HUES48 (cell line): ENCODE measurements at regions not wholly inside any gene's neighbourhood (a gene's known extent, or its start where the extent isn't known, plus 50 kb on each side); places are given as distances from the start of the nearest gene placed in this dataset.
"Not testable (repeated sequence)": the region's sequence is repeated elsewhere in the genome, so short reads cannot be mapped to it uniquely, and the experiment has no call there.

Source experiments
- H3K27ac ChIP-seq: one replicate; pipeline ENCODE4 v1.7.0; 2013; ENCODE audit warnings: low read depth, low read length, inconsistent platforms
- H3K27me3 ChIP-seq: 2 replicates; pipeline ENCODE4 v1.6.1; 2013; ENCODE audit warnings: mild to moderate bottlenecking, low read length; ENCODE audit not compliant: control insufficient read depth, insufficient read depth
- H3K36me3 ChIP-seq: 2 replicates; pipeline ENCODE4 v1.6.1; 2013; ENCODE audit warnings: low read length; ENCODE audit not compliant: control insufficient read depth, insufficient read depth
- H3K4me1 ChIP-seq: 2 replicates; pipeline ENCODE4 v1.6.1; 2013; ENCODE audit warnings: mild to moderate bottlenecking, low read length; ENCODE audit not compliant: control insufficient read depth, insufficient read depth
- H3K4me3 ChIP-seq: 2 replicates; pipeline ENCODE4 v1.5.1; 2013; ENCODE audit warnings: mild to moderate bottlenecking, low read depth, low read length
- H3K9ac ChIP-seq: 2 replicates; pipeline ENCODE4 v1.6.1; 2013; ENCODE audit warnings: mild to moderate bottlenecking, low read depth, low read length, moderate library complexity
- H3K9me3 ChIP-seq: 2 replicates; pipeline ENCODE4 v1.6.1; 2013; ENCODE audit warnings: low read length; ENCODE audit not compliant: control insufficient read depth, insufficient read depth

- no peaks in the 10 kb centered on the region; the same call in 1 of the 2 replicates for H3K4me1 ChIP-seq
- no peak overlapping the region for H3K4me3 ChIP-seq
- no peaks in the 10 kb centered on the region for H3K9me3 ChIP-seq
- no peaks in the 10 kb centered on the region for H3K27me3 ChIP-seq
- H3K27ac ChIP-seq = no peak overlapping the region
- no peaks in the 10 kb centered on the region for H3K36me3 ChIP-seq
- H3K9ac ChIP-seq = no peak overlapping the region
These were observed 681.2 kb upstream of the NRP1 start for GRCh38 chr10:34015700-34016099.

GRCh38 chr10:34013235-34013634 lies 678.8 kb upstream of the NRP1 start:
- Histone ChIP-seq H3K4me1 (peaks cover 3% of the 10 kb centered on the region), H3K27ac (no peak overlapping the region), H3K36me3 (no peaks in the 10 kb centered on the region), H3K9me3 (no peaks in the 10 kb centered on the region), H3K4me3 (no peak overlapping the region), H3K27me3 (no peaks in the 10 kb centered on the region), H3K9ac (no peak overlapping the region)

- no peaks in the 10 kb centered on the region for H3K27me3 ChIP-seq
- H3K27ac ChIP-seq = no peak overlapping the region
- no peak overlapping the region for H3K4me3 ChIP-seq
- H3K9ac ChIP-seq = no peak overlapping the region
- H3K36me3 ChIP-seq = no peaks in the 10 kb centered on the region
- H3K4me1 ChIP-seq = peaks cover 3% of the 10 kb centered on the region; the same call in 1 of the 2 replicates
- H3K9me3 ChIP-seq = no peaks in the 10 kb centered on the region
These were observed 676.4 kb upstream of the NRP1 start for GRCh38 chr10:34010891-34011290.

- H3K27ac ChIP-seq, H3K4me3 ChIP-seq, H3K9ac ChIP-seq, H3K4me1 ChIP-seq, H3K36me3 ChIP-seq, H3K27me3 ChIP-seq, H3K9me3 ChIP-seq: not testable (repeated sequence)
These were observed 675.8 kb upstream of the NRP1 start for GRCh38 chr10:34010228-34010627.

- H3K4me3 ChIP-seq = no peak overlapping the region
These were observed 674.2 kb upstream of the NRP1 start for GRCh38 chr10:34008656-34009055.

GRCh38 chr10:34006471-34006870 lies 672.0 kb upstream of the NRP1 start:
- no peaks in the 10 kb centered on the region for H3K27me3 ChIP-seq
- no peak overlapping the region for H3K27ac ChIP-seq
- H3K9me3 ChIP-seq = no peaks in the 10 kb centered on the region
- no peak overlapping the region for H3K9ac ChIP-seq
- no peak overlapping the region for H3K4me3 ChIP-seq
- H3K36me3 ChIP-seq = no peaks in the 10 kb centered on the region
- peaks cover 3% of the 10 kb centered on the region; the same call in 1 of the 2 replicates for H3K4me1 ChIP-seq

More at GRCh38 chr10:34008656-34009055, 674.2 kb upstream of the NRP1 start:
- H3K9ac ChIP-seq = no peak overlapping the region
- no peaks in the 10 kb centered on the region for H3K27me3 ChIP-seq
- H3K4me1 ChIP-seq = peaks cover 3% of the 10 kb centered on the region; the same call in 1 of the 2 replicates
- no peak overlapping the region for H3K27ac ChIP-seq
- H3K9me3 ChIP-seq = no peaks in the 10 kb centered on the region
- H3K36me3 ChIP-seq = no peaks in the 10 kb centered on the region

GRCh38 chr10:34003561-34003960 lies 669.1 kb upstream of the NRP1 start:
- no peak overlapping the region for H3K27ac ChIP-seq
- H3K9me3 ChIP-seq = no peaks in the 10 kb centered on the region
- no peaks in the 10 kb centered on the region for H3K36me3 ChIP-seq
- H3K27me3 ChIP-seq = no peaks in the 10 kb centered on the region
- no peak overlapping the region for H3K4me3 ChIP-seq
- H3K4me1 ChIP-seq = no peaks in the 10 kb centered on the region
- no peak overlapping the region for H3K9ac ChIP-seq

GRCh38 chr10:34002896-34003295 lies 668.4 kb upstream of the NRP1 start:
- H3K27me3 ChIP-seq = no peaks in the 10 kb centered on the region
- no peaks in the 10 kb centered on the region for H3K9me3 ChIP-seq
- H3K4me1 ChIP-seq = no peaks in the 10 kb centered on the region
- H3K9ac ChIP-seq = no peak overlapping the region
- H3K36me3 ChIP-seq = no peaks in the 10 kb centered on the region
- no peak overlapping the region for H3K27ac ChIP-seq
- no peak overlapping the region for H3K4me3 ChIP-seq

- no peak overlapping the region for H3K27ac ChIP-seq
- H3K4me1 ChIP-seq = no peaks in the 10 kb centered on the region
- no peaks in the 10 kb centered on the region for H3K36me3 ChIP-seq
- H3K9me3 ChIP-seq = no peaks in the 10 kb centered on the region
- H3K4me3 ChIP-seq = no peak overlapping the region
- H3K9ac ChIP-seq = no peak overlapping the region
- H3K27me3 ChIP-seq = no peaks in the 10 kb centered on the region
These were observed 667.4 kb upstream of the NRP1 start for GRCh38 chr10:34001831-34002230.

- no peak overlapping the region for H3K27ac ChIP-seq
- no peak overlapping the region for H3K9ac ChIP-seq
These were observed 666.7 kb upstream of the NRP1 start for GRCh38 chr10:34001087-34001580.

GRCh38 chr10:33993917-33994316 lies 659.5 kb upstream of the NRP1 start:
- H3K27me3 ChIP-seq = no peaks in the 10 kb centered on the region
- no peaks in the 10 kb centered on the region for H3K36me3 ChIP-seq
- no peaks in the 10 kb centered on the region for H3K4me1 ChIP-seq
- no peak overlapping the region for H3K9ac ChIP-seq
- H3K4me3 ChIP-seq = no peak overlapping the region
- no peaks in the 10 kb centered on the region for H3K9me3 ChIP-seq
- no peak overlapping the region for H3K27ac ChIP-seq

More at GRCh38 chr10:34001087-34001580, 666.7 kb upstream of the NRP1 start:
- Histone ChIP-seq H3K9me3 (no peaks in the 10 kb centered on the region), H3K36me3 (no peaks in the 10 kb centered on the region), H3K27me3 (no peaks in the 10 kb centered on the region), H3K4me1 (no peaks in the 10 kb centered on the region), H3K4me3 (no peak overlapping the region)

- no peaks in the 10 kb centered on the region for H3K9me3 ChIP-seq
- no peaks in the 10 kb centered on the region for H3K27me3 ChIP-seq
- H3K9ac ChIP-seq = no peak overlapping the region
- H3K27ac ChIP-seq = no peak overlapping the region
- no peaks in the 10 kb centered on the region for H3K4me1 ChIP-seq
- no peaks in the 10 kb centered on the region for H3K36me3 ChIP-seq
- H3K4me3 ChIP-seq = no peak overlapping the region
These were observed 657.5 kb upstream of the NRP1 start for GRCh38 chr10:33991924-33992323.
